ENCODE measurements at regions not wholly inside any gene's neighbourhood (a gene's known extent, or its start where the extent isn't known, plus 50 kb on each side); places are given as distances from the start of the nearest gene placed in this dataset.

GRCh38 chr2:125092276-125093009 is 1067.4 kb downstream of the CNTNAP5 start:
- TF ChIP-seq CTCF (conservative IDR thresholded peaks at IDR 0.05; ENCODE audit: low read depth, low read length), result no peak
- no peak for TF ChIP-seq EZH2 (IDR thresholded peaks at IDR 0.05; ENCODE audit: borderline replicate concordance, low read depth, low read length, poor library complexity, severe bottlenecking)
